GM23338 (cell line): ENCODE measurements at regions not wholly inside any gene's neighbourhood (a gene's known extent, or its start where the extent isn't known, plus 50 kb on each side); places are given as distances from the start of the nearest gene placed in this dataset.

ENCODE experiments used
- ATAC-seq: fragments of 200-7000 bp; cut with Tn5 transposase; 3 replicates; pipeline ENCODE4 v1.9.1; 2020
- DNase-seq: peaks from one replicate; pipeline ENCODE4 v3.0.0-alpha.2; 2015; ENCODE audit warnings: low spot score
- H2AFZ ChIP-seq: fragments of 200-600 bp; sonication (generic); 2 replicates; pipeline ENCODE4 v1.8.0; 2016; ENCODE audit warnings: antibody characterized with exemption, mild to moderate bottlenecking, moderate library complexity
- H3F3A ChIP-seq: fragments of 200-600 bp; sonication (generic); replicated peaks from 2 replicates; pipeline ENCODE4 v1.8.0; 2017; ENCODE audit warnings: antibody characterized with exemption, mixed run types, low read depth
- H3K27ac ChIP-seq: fragments of 200-600 bp; sonication (generic); 2 replicates; pipeline ENCODE4 v1.6.1; 2016; ENCODE audit warnings: low read depth
- H3K27me3 ChIP-seq: fragments of 200-600 bp; sonication (generic); 2 replicates; pipeline ENCODE4 v1.8.0; 2016; ENCODE audit warnings: mild to moderate bottlenecking, mixed run types, moderate library complexity; ENCODE audit not compliant: insufficient read depth
- H3K36me3 ChIP-seq: fragments of 200-600 bp; sonication (generic); 2 replicates; pipeline ENCODE4 v1.8.0; 2016; ENCODE audit warnings: mild to moderate bottlenecking; ENCODE audit not compliant: insufficient read depth
- H3K4me1 ChIP-seq: fragments of 200-600 bp; sonication (generic); 2 replicates; pipeline ENCODE4 v1.8.0; 2016; ENCODE audit warnings: mild to moderate bottlenecking, moderate library complexity; ENCODE audit not compliant: insufficient read depth
- H3K4me2 ChIP-seq: fragments of 200-600 bp; sonication (generic); 2 replicates; pipeline ENCODE4 v1.7.1; 2017; ENCODE audit warnings: mixed run types
- H3K4me3 ChIP-seq: fragments of 200-600 bp; sonication (generic); 2 replicates; pipeline ENCODE4 v1.6.1; 2016; ENCODE audit warnings: mixed run types
- H3K79me2 ChIP-seq: fragments of 200-600 bp; sonication (generic); replicated peaks from 2 replicates; pipeline ENCODE4 v1.8.0; 2017; ENCODE audit warnings: mild to moderate bottlenecking; ENCODE audit not compliant: insufficient read depth
- H3K9me2 ChIP-seq: fragments of 200-600 bp; sonication (generic); 2 replicates; pipeline ENCODE4 v1.8.0; 2017; ENCODE audit not compliant: insufficient read depth
- H4K20me1 ChIP-seq: fragments of 200-600 bp; sonication (generic); replicated peaks from 2 replicates; pipeline ENCODE4 v1.8.0; 2017; ENCODE audit warnings: mild to moderate bottlenecking; ENCODE audit not compliant: insufficient read depth
- H3K27ac Mint-ChIP-seq: 2 replicates; pipeline ENCODE4 v1.8.0; 2020; ENCODE audit warnings: inconsistent platforms, mild to moderate bottlenecking, moderate library complexity, mixed read lengths
- H3K27me3 Mint-ChIP-seq: 3 replicates; pipeline ENCODE4 v1.8.0; 2022; ENCODE audit warnings: low read depth, mild to moderate bottlenecking, moderate library complexity, mixed read lengths, inconsistent platforms; ENCODE audit not compliant: insufficient read depth, poor library complexity
- H3K36me3 Mint-ChIP-seq: 3 replicates; pipeline ENCODE4 v1.8.0; 2021; ENCODE audit warnings: low read depth, mild to moderate bottlenecking, inconsistent platforms, moderate library complexity, mixed read lengths
- H3K4me1 Mint-ChIP-seq: 3 replicates; pipeline ENCODE4 v1.8.0; 2020; ENCODE audit warnings: mild to moderate bottlenecking, inconsistent platforms, mixed read lengths
- H3K4me3 Mint-ChIP-seq: 3 replicates; pipeline ENCODE4 v1.8.0; 2021; ENCODE audit warnings: moderate library complexity, mild to moderate bottlenecking, inconsistent platforms, mixed read lengths
- H3K9me3 Mint-ChIP-seq: 3 replicates; pipeline ENCODE4 v1.8.0; 2020; ENCODE audit warnings: moderate library complexity, mild to moderate bottlenecking, inconsistent platforms, mixed read lengths
- CREB1 ChIP-seq: fragments of 250-450 bp; sonication (Bioruptor Pico); IDR thresholded peaks from 2 replicates; pipeline ENCODE4 v1.5.0; 2020; ENCODE audit warnings: low read depth, mild to moderate bottlenecking, moderate library complexity
- CTCF ChIP-seq, 2 experiments: fragments of 200-600 bp in 1 of 2; sonication (generic) in 1 of 2; conservative IDR thresholded peaks; 2 replicates each; pipeline versions ENCODE4 v1.5.1 to v1.6.1; 2016 to 2017; ENCODE audit warnings: antibody characterized with exemption in 2 of 2, low read depth in 2 of 2, mild to moderate bottlenecking in 2 of 2, moderate library complexity in 1 of 2
- EZH2phosphoT487 ChIP-seq: fragments of 200-600 bp; sonication (generic); IDR thresholded peaks from one replicate; pipeline ENCODE4 v1.8.1; 2018; ENCODE audit warnings: antibody characterized with exemption; ENCODE audit not compliant: unreplicated experiment
- JUNB ChIP-seq: IDR thresholded peaks from one replicate; pipeline ENCODE4 v1.6.1; 2016; ENCODE audit warnings: antibody characterized with exemption; ENCODE audit not compliant: unreplicated experiment
- STAT1 ChIP-seq: IDR thresholded peaks from one replicate; pipeline ENCODE4 v1.6.1; 2016; ENCODE audit warnings: antibody characterized with exemption; ENCODE audit not compliant: unreplicated experiment
- ZNF114 ChIP-seq: fragments of 250-450 bp; sonication (Bioruptor Pico); IDR thresholded peaks from 2 replicates; pipeline ENCODE4 v1.5.0; 2020; ENCODE audit warnings: mild to moderate bottlenecking, moderate library complexity
- TF ChIP-seq, protein P1 (sequence below): IDR thresholded peaks from one replicate; pipeline ENCODE4 v1.6.1; 2018; ENCODE audit warnings: antibody characterized with exemption; ENCODE audit not compliant: unreplicated experiment
- TF ChIP-seq, protein P2 (sequence below): IDR thresholded peaks from 2 replicates; pipeline ENCODE4 v1.6.1; 2016; ENCODE audit warnings: antibody characterized with exemption

GRCh38 chr18:78873926-78874500 is 105.6 kb upstream of the SALL3 start:
- H3K27me3 Mint-ChIP-seq = peaks cover 3% of the 10 kb centered on the region
- DNase-seq = no peak
- TF ChIP-seq JUNB = no peak
- no peak for TF ChIP-seq ZNF114 (CRISPR knock-in tag)
- TF ChIP-seq, protein P1, sequence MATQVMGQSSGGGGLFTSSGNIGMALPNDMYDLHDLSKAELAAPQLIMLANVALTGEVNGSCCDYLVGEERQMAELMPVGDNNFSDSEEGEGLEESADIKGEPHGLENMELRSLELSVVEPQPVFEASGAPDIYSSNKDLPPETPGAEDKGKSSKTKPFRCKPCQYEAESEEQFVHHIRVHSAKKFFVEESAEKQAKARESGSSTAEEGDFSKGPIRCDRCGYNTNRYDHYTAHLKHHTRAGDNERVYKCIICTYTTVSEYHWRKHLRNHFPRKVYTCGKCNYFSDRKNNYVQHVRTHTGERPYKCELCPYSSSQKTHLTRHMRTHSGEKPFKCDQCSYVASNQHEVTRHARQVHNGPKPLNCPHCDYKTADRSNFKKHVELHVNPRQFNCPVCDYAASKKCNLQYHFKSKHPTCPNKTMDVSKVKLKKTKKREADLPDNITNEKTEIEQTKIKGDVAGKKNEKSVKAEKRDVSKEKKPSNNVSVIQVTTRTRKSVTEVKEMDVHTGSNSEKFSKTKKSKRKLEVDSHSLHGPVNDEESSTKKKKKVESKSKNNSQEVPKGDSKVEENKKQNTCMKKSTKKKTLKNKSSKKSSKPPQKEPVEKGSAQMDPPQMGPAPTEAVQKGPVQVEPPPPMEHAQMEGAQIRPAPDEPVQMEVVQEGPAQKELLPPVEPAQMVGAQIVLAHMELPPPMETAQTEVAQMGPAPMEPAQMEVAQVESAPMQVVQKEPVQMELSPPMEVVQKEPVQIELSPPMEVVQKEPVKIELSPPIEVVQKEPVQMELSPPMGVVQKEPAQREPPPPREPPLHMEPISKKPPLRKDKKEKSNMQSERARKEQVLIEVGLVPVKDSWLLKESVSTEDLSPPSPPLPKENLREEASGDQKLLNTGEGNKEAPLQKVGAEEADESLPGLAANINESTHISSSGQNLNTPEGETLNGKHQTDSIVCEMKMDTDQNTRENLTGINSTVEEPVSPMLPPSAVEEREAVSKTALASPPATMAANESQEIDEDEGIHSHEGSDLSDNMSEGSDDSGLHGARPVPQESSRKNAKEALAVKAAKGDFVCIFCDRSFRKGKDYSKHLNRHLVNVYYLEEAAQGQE = no peak
- no peak for TF ChIP-seq STAT1
- TF ChIP-seq, protein P2, sequence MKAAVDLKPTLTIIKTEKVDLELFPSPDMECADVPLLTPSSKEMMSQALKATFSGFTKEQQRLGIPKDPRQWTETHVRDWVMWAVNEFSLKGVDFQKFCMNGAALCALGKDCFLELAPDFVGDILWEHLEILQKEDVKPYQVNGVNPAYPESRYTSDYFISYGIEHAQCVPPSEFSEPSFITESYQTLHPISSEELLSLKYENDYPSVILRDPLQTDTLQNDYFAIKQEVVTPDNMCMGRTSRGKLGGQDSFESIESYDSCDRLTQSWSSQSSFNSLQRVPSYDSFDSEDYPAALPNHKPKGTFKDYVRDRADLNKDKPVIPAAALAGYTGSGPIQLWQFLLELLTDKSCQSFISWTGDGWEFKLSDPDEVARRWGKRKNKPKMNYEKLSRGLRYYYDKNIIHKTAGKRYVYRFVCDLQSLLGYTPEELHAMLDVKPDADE = no peak
- TF ChIP-seq CREB1 (CRISPR knock-in tag) = no peak
- TF ChIP-seq EZH2phosphoT487 = no peak
- TF ChIP-seq CTCF (conservative IDR thresholded peaks at IDR 0.05; ENCODE audit: low read depth in 2 of 2) = no peak

More at GRCh38 chr18:78873926-78874500, 105.6 kb upstream of the SALL3 start:
- Histone ChIP-seq H3K27ac (no peak overlapping the region), H3F3A (no peaks in the 10 kb centered on the region), H3K4me1 (no peaks in the 10 kb centered on the region; the same call in 1 of the 2 replicates), H3K9me2 (no peaks in the 10 kb centered on the region), H4K20me1 (no peaks in the 10 kb centered on the region), H3K4me2 (no peak overlapping the region), H2AFZ (no peak overlapping the region), H3K79me2 (no peaks in the 10 kb centered on the region), H3K36me3 (no peaks in the 10 kb centered on the region), H3K4me3 (no peak overlapping the region), H3K27me3 (no peaks in the 10 kb centered on the region)
- H3K9me3 Mint-ChIP-seq = peaks cover 88% of the 10 kb centered on the region
- ATAC-seq = no peak
- peaks cover 7% of the 10 kb centered on the region; the same call in 2 of the 3 replicates for H3K4me1 Mint-ChIP-seq
- H3K27ac Mint-ChIP-seq = no peak overlapping the region
- peaks cover 6% of the 10 kb centered on the region for H3K36me3 Mint-ChIP-seq
- H3K4me3 Mint-ChIP-seq = no peak overlapping the region
